Adipocyte (in vitro differentiated cells): ENCODE measurements at regions not wholly inside any gene's neighbourhood (a gene's known extent, or its start where the extent isn't known, plus 50 kb on each side); places are given as distances from the start of the nearest gene placed in this dataset.

Source experiments
- DNase-seq: peaks from one replicate; pipeline ENCODE4 v3.0.0-alpha.2; 2015; ENCODE audit warnings: low read depth
- H3K27me3 ChIP-seq: replicated peaks from 2 replicates; pipeline ENCODE4 v1.7.0; 2013; ENCODE audit warnings: mild to moderate bottlenecking, low read length, moderate library complexity; ENCODE audit not compliant: control insufficient read depth, insufficient read depth
- H3K36me3 ChIP-seq: 2 replicates; pipeline ENCODE4 v1.7.0; 2013; ENCODE audit warnings: low read length, mild to moderate bottlenecking, moderate library complexity; ENCODE audit not compliant: control insufficient read depth, insufficient read depth, severe bottlenecking
- H3K4me1 ChIP-seq: 2 replicates; pipeline ENCODE4 v1.7.0; 2013; ENCODE audit warnings: mild to moderate bottlenecking, low read length, moderate library complexity; ENCODE audit not compliant: control insufficient read depth, insufficient read depth
- H3K4me3 ChIP-seq: 2 replicates; pipeline ENCODE4 v1.7.0; 2013; ENCODE audit warnings: mild to moderate bottlenecking, low read length, moderate library complexity
- H3K9ac ChIP-seq: 2 replicates; pipeline ENCODE4 v1.7.0; 2013; ENCODE audit warnings: mild to moderate bottlenecking, low read length, moderate library complexity
- H3K9me3 ChIP-seq: 2 replicates; pipeline ENCODE4 v1.7.0; 2013; ENCODE audit warnings: mild to moderate bottlenecking, low read length, moderate library complexity; ENCODE audit not compliant: control insufficient read depth

DNA sequence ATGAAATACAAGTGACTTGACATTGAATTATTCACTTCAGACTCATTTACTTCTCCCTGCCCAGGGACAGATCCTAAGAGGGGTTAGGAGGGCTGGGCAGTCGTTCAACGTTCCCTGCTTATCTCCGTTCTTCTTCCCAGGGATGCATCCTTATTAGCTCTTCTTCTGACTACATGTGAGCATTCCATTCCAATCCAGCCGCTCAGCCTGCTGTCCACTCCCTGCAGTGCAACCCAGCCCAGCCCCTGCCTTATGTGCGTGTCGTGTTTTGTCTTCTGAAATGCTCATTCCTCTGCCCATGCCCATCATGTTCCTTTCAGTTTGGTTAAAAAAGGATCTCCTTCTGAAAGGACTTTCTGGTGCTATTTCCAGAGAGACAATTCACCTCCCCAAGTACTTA is 64.7 kb upstream of the PALM2AKAP2 start:
- no peaks in the 10 kb centered on the region for H3K36me3 ChIP-seq
- H3K4me3 ChIP-seq = no peak overlapping the region
- no peak for DNase-seq
- peaks cover 10% of the 10 kb centered on the region for H3K4me1 ChIP-seq
- peaks cover 11% of the 10 kb centered on the region for H3K27me3 ChIP-seq
- no peaks in the 10 kb centered on the region for H3K9me3 ChIP-seq
- H3K9ac ChIP-seq = no peak overlapping the region

DNA sequence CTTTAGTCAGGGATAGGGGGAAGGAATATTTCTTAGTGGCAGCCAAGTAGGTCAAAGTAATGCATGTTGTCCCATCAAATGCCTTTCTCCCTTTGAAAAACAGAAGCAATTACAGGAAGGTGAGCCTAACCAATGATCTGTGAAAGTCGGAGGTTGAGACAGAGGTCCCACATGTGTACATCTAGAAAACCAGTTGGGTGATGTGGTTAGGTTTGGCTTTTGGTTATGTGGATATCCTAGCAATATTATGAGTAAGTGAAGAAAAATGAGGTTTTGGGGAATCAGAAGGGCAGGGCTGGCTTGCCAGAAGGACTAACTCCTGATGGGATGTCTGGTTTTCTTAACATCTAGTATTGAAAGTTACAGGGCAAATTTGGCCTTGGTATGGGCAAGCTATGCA is 63.4 kb upstream of the PALM2AKAP2 start:
- Histone ChIP-seq H3K4me1 (peaks cover 22% of the 10 kb centered on the region), H3K4me3 (no peak overlapping the region), H3K36me3 (no peaks in the 10 kb centered on the region), H3K27me3 (peaks cover 9% of the 10 kb centered on the region), H3K9me3 (no peaks in the 10 kb centered on the region), H3K9ac (no peak overlapping the region)
- DNase-seq = no peak

DNA sequence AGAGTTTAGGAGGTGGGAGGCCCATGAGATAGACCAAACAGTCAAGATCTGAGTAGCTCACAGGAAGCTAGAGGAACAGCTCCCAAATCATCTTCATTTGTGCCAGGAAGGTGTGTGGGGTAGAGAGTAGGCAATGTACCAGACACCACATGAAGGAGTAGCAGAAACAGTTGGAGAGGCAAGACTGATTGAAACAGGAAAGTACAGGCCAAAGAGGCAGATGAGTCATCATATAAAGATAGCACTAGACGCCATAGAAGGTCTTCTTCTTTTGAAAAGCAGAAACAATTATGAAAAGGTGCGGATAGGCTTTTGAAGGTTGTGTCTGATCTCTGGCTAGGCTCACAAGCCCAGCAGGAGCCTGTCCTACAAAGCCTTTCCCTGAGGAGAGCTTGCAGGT is 62.7 kb upstream of the PALM2AKAP2 start:
- peaks cover 5% of the 10 kb centered on the region for H3K27me3 ChIP-seq
- H3K9ac ChIP-seq = no peak overlapping the region
- H3K4me1 ChIP-seq = peaks cover 22% of the 10 kb centered on the region
- no peaks in the 10 kb centered on the region for H3K9me3 ChIP-seq
- no peak overlapping the region for H3K4me3 ChIP-seq
- no peak for DNase-seq
- H3K36me3 ChIP-seq = no peaks in the 10 kb centered on the region

DNA sequence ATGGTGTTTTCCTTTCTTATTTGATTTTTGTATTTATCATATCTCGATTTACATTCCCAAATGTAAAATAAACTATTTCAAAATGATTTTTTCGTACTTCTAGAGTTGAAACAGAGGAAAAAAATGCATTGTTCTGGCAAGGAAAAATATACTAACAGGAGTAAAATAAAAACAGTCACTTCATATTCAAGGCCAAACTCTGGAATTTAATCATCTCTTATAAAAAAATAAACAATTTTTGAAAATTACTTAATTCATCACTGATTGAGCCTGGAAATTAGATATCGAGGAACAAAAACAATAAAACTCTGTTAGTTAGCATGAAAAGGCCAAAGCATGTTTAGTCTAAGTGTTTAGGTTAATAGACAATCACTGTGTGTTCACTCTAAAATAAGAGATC is 61.1 kb upstream of the PALM2AKAP2 start:
- Histone ChIP-seq H3K27me3 (peaks cover 5% of the 10 kb centered on the region), H3K4me1 (peaks cover 22% of the 10 kb centered on the region), H3K4me3 (no peak overlapping the region), H3K9ac (no peak overlapping the region), H3K9me3 (no peaks in the 10 kb centered on the region), H3K36me3 (no peaks in the 10 kb centered on the region)
- no peak for DNase-seq

DNA sequence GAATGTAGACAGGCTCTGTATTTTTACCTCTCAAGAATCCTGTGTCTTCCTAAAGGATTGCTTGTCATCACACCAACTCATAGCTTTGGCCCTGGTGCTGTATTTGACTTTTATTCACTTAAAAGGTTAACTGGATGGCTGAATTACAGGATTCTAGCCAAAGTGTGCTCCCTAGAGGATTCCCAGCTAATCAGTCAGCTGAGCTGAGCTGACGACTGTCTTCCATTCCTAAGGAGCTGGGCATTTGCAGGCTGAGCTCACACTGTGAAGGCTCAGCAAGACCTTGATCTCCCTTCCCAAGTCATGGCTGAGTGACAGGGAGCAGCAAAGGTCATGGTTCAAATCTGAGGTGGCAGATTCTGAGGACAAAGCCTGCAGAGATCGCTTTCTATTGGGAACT is 59.0 kb upstream of the PALM2AKAP2 start:
- H3K9ac ChIP-seq = no peak overlapping the region
- no peaks in the 10 kb centered on the region for H3K27me3 ChIP-seq
- no peaks in the 10 kb centered on the region for H3K36me3 ChIP-seq
- no peaks in the 10 kb centered on the region for H3K9me3 ChIP-seq
- H3K4me1 ChIP-seq = peaks cover 22% of the 10 kb centered on the region
- no peak overlapping the region for H3K4me3 ChIP-seq
- no peak for DNase-seq

DNA sequence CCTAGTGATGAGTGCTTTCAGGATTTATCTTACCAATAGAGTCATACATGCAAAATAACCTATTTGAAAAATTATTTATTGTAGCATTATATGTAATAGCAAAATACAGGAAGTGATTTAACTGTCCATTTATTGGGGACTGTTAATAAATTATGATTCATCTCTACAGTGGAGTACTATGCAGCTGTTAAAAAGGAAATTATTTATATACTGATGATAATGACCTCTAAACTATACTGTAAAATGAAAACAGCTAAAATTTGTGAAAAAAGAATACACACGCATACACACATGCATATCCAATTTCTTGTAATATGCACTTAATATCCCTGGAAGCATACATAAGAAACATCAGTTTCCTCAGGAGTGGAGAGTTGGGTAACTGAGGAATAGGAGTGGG is 58.0 kb upstream of the PALM2AKAP2 start:
- no peaks in the 10 kb centered on the region for H3K27me3 ChIP-seq
- H3K9ac ChIP-seq = no peak overlapping the region
- no peak for DNase-seq
- H3K9me3 ChIP-seq = no peaks in the 10 kb centered on the region
- H3K4me1 ChIP-seq = peaks cover 16% of the 10 kb centered on the region
- no peak overlapping the region for H3K4me3 ChIP-seq
- no peaks in the 10 kb centered on the region for H3K36me3 ChIP-seq

DNA sequence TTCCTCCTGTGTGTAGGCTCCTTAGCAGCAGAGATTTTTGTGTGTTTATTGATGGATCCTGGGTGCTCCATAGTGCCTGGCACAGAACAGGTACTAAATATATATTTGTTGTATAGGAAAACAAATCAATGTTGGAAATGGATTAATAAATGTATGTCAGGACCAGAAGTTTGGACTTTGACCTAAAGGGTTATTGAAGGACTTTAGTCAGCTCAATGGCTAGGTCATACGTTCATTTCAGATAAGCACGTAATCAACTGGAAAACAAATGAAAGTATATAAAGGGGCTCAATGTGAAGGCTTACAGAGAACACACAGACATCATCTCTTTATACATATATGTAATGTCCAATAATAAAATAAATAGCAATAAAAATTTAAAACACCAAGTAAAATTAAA is 56.2 kb upstream of the PALM2AKAP2 start:
- Histone ChIP-seq H3K4me1 (peaks cover 19% of the 10 kb centered on the region), H3K4me3 (no peak overlapping the region), H3K9me3 (no peaks in the 10 kb centered on the region), H3K36me3 (no peaks in the 10 kb centered on the region), H3K9ac (no peak overlapping the region), H3K27me3 (no peaks in the 10 kb centered on the region)
- no peak for DNase-seq

DNA sequence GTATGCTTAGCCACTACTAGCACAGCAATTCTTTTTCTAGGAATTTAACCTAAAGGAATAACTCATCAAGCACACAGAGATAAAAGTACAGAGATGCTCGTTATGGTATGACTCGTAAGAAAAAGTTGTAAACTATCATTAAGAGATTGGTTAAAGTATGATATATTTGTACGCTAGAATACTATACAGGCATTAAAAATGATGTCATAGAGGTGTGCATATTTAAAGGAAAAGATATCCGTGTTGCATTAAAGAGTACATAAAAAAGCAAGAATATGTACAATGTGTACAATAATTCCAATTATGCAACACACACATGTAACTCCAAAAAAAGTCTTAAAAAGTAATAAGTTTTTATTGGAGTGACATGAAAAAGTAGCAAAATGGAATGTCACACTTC is 54.5 kb upstream of the PALM2AKAP2 start:
- no peak overlapping the region for H3K4me3 ChIP-seq
- H3K9me3 ChIP-seq = no peaks in the 10 kb centered on the region
- H3K9ac ChIP-seq = no peak overlapping the region

DNA sequence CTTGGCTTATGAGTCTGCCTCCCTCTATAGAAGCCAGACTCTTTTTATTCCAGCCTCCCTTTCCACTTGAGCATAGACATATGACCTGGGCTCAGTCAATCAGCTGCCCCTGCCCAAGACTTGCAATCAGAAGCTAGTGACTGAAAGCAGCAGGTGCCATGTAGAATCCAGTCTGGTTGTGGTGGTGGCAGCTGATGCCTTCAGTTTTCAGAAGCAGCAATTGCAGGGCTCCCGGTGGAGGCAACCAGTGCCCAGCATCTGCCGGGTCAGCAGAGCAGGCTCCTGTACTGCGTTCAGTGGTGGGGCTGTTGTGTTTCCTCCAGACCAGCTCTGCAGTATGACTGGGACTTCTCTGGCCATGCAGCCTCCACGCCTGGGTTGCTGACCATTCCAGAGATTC is 53.9 kb upstream of the PALM2AKAP2 start:
- DNase-seq = no peak
- no peak overlapping the region for H3K9ac ChIP-seq
- peaks cover 31% of the 10 kb centered on the region for H3K4me1 ChIP-seq
- no peak overlapping the region for H3K4me3 ChIP-seq
- no peaks in the 10 kb centered on the region for H3K36me3 ChIP-seq
- no peaks in the 10 kb centered on the region for H3K27me3 ChIP-seq
- no peaks in the 10 kb centered on the region for H3K9me3 ChIP-seq

More for the DNA sequence above, 54.5 kb upstream of the PALM2AKAP2 start:
- DNase-seq = no peak
- Histone ChIP-seq H3K36me3 (no peaks in the 10 kb centered on the region), H3K27me3 (no peaks in the 10 kb centered on the region), H3K4me1 (peaks cover 33% of the 10 kb centered on the region)

DNA sequence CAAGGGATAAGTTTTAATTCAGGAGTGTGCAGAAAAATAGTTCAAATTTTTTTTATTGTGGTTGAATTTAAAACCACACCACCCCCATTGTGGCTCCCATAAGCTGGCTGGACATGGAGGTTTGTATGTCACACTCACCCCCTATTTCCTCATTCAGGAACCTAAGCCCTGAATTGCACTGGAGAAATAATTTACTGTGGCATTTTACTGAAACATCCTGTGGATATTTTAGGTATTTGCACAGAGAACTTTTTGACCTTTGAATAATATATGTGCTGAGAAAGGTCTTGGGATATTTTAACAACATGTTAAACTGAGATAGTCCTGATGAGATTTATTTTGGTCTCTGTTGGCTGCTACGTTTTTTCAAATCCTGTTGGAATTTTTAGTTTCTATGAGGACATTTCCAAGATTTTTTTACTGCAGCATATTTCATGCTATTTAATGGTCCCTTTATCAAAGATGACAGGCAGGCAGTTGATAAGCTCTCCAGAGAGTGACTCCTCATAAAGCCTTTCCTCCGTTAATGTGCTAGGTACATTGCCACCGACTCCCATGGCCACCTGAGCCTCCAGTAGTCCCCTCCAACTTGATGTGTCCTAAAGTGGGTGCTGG is 51.2 kb upstream of the PALM2AKAP2 start:
- H3K4me3 ChIP-seq = no peak overlapping the region
- H3K4me1 ChIP-seq = peaks cover 36% of the 10 kb centered on the region
- H3K9me3 ChIP-seq = no peaks in the 10 kb centered on the region
- DNase-seq = peak; percentile 35
- H3K27me3 ChIP-seq = no peaks in the 10 kb centered on the region
- no peak overlapping the region for H3K9ac ChIP-seq
- H3K36me3 ChIP-seq = no peaks in the 10 kb centered on the region

DNA sequence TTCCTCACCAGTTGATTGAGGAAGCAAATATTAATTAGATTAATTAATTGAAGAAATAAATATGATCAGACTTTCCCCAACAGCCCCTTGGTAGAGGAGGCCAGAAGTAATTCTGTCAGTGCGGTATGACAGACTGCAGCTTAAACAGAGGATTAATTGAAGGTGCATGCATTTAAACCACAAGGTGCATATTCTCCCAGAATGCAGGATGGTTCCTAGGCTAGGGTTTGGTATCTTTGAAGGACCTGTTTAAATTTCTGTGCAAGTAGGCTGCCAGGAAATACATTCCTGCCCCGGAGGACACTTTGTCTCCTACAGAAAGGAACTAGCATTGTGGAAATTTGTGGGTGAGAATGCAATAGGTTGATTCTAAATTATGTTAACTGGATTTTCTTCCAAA is 50.5 kb upstream of the PALM2AKAP2 start:
- no peaks in the 10 kb centered on the region for H3K27me3 ChIP-seq
- H3K9ac ChIP-seq = no peak overlapping the region
- H3K36me3 ChIP-seq = no peaks in the 10 kb centered on the region
- peaks cover 43% of the 10 kb centered on the region for H3K4me1 ChIP-seq
- DNase-seq = no peak
- H3K4me3 ChIP-seq = no peak overlapping the region
- no peaks in the 10 kb centered on the region for H3K9me3 ChIP-seq
